ENCODE measurements at regions not wholly inside any gene's neighbourhood (a gene's known extent, or its start where the extent isn't known, plus 50 kb on each side); places are given as distances from the start of the nearest gene placed in this dataset.

GRCh38 chr10:8416192-8416701 is 361.8 kb downstream of the GATA3 start:
- no peaks in the 10 kb centered on the region for H3K4me1 ChIP-seq (ENCODE audit: low read depth)
- intact Hi-C loops (cut with DNase I, micrococcal nuclease): no loop called here
- TF ChIP-seq CTCF (IDR thresholded peaks at IDR 0.05): no peak
- peak; percentile 36 for ATAC-seq
- H3K4me3 ChIP-seq: no peak overlapping the region
- no peaks in the 10 kb centered on the region for H3K36me3 ChIP-seq (ENCODE audit: low read depth)
- no peaks in the 10 kb centered on the region for H3K9me3 ChIP-seq
- no peak for DNase-seq

GRCh38 chr10:8416760-8417159 is 362.3 kb downstream of the GATA3 start:
- Histone ChIP-seq H3K4me1 (ENCODE audit: low read depth) (no peaks in the 10 kb centered on the region), H3K4me3 (no peak overlapping the region), H3K36me3 (ENCODE audit: low read depth) (no peaks in the 10 kb centered on the region), H3K9me3 (no peaks in the 10 kb centered on the region)
- DNase-seq (no peak), ATAC-seq (no peak)
- intact Hi-C loops (cut with DNase I, micrococcal nuclease): no loop called here
- no peak for TF ChIP-seq CTCF (IDR thresholded peaks at IDR 0.05)

DNA sequence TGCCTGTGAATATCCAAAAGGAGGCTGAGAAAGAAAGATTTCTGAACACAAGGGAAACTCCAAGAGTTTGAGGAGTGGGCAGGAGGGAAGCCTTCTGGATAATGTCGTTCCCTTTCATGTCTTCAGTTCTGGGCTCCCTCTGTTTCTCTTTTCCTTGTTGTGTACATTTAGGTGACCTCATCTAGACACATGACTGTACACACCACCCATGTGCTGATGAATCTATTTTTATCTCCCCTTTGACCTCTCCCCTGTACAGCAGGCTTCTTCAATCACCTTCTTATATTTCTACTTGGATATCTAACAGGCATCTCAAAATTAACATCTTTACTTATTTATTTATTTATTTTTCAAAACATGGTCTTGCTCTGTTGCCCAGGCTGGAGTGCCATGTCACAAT is 363.1 kb downstream of the GATA3 start:
- H3K4me1 ChIP-seq (ENCODE audit: low read depth): no peaks in the 10 kb centered on the region
- DNase-seq: no peak
- no peak for ATAC-seq
- no peaks in the 10 kb centered on the region for H3K36me3 ChIP-seq (ENCODE audit: low read depth)
- H3K9me3 ChIP-seq: no peaks in the 10 kb centered on the region
- TF ChIP-seq CTCF (IDR thresholded peaks at IDR 0.05): no peak
- intact Hi-C loops (cut with DNase I, micrococcal nuclease): no loop called here
- no peak overlapping the region for H3K4me3 ChIP-seq

DNA sequence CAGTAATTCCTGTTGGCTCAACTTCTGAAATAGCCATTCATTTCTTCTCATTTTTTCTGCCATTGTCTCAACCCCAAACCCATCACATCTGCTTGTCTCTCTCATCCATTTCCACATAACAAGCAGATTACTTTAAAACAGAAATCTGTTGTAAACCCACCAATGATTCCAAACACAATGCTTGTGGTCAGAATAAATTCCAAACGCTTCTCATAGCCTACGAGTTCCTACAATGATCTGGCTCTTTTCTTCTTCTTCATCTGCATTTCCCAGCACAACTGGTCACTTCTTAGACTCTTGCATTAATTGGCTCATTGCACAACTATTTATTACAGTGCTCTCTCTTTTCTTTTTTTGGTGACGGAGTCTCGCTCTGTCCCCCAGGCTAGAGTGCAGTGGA is 364.1 kb downstream of the GATA3 start:
- intact Hi-C loops (cut with DNase I, micrococcal nuclease): no loop called here

GRCh38 chr10:8420182-8420581 is 365.7 kb downstream of the GATA3 start:
- Histone ChIP-seq H3K36me3 (ENCODE audit: low read depth) (no peaks in the 10 kb centered on the region), H3K4me3 (no peak overlapping the region), H3K9me3 (no peaks in the 10 kb centered on the region), H3K4me1 (ENCODE audit: low read depth) (no peaks in the 10 kb centered on the region)
- no peak for DNase-seq
- no peak for TF ChIP-seq CTCF (IDR thresholded peaks at IDR 0.05)
- intact Hi-C loops (cut with DNase I, micrococcal nuclease): no loop called here
- ATAC-seq: no peak

More for the DNA sequence above, 364.1 kb downstream of the GATA3 start:
- TF ChIP-seq CTCF (IDR thresholded peaks at IDR 0.05): no peak
- Histone ChIP-seq H3K4me3 (no peak overlapping the region), H3K4me1 (ENCODE audit: low read depth) (no peaks in the 10 kb centered on the region), H3K36me3 (ENCODE audit: low read depth) (no peaks in the 10 kb centered on the region), H3K9me3 (no peaks in the 10 kb centered on the region)
- no peak for ATAC-seq
- no peak for DNase-seq

Data from mucosa of descending colon (tissue), 3 donors.